GM19240 (cell line): ENCODE measurements at regions not wholly inside any gene's neighbourhood (a gene's known extent, or its start where the extent isn't known, plus 50 kb on each side); places are given as distances from the start of the nearest gene placed in this dataset.
"Not testable (repeated sequence)": the region's sequence is repeated elsewhere in the genome, so short reads cannot be mapped to it uniquely, and the experiment has no call there.

Source experiments
- DNase-seq: peaks from one replicate; pipeline ENCODE4 v3.0.0; 2011; ENCODE audit warnings: low spot score; ENCODE audit not compliant: insufficient read length

GRCh38 chrX:118254611-118255010, 91.3 kb upstream of the WDR44 start:
- DNase-seq, result peak; percentile 7

GRCh38 chrX:118255921-118256320, 90.0 kb upstream of the WDR44 start:
- no peak for DNase-seq

DNA sequence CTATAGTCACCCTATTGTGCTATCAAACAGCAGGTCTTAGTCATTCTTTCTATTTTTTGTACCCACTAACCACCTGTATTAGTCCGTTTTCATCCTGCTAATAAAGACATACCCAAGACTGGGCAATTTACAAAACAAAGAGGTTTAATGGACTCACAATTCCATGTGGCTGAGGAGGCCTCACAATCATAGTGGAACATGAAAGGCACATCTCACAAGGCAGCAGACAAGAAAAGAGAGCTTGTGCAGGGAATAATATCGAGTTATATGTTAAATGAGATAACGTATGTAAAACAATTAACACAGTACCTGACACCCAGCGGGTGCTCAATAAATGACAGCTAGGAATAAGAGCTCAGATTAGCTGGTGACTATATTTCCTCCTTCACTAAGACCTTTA, 88.1 kb upstream of the WDR44 start:
- DNase-seq, result no peak

DNA sequence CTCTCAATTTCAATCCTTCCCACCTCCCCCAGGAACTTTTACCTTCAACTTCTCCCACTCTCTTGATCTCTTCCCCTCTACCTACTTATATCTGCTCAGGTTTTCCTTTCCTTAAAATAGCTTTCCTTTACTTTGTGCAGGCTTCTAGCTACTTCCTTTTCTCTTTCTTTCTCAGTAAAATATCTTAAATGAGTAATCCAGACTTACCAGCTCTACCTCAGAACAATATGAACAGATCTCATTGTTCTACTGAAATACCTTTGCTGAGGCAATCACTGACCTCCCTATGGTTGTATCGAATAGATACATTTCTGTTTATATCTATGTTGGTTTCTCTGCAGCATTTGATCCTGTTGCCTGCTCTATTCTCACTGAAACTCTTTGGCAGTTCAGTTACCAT, 86.7 kb upstream of the WDR44 start:
- DNase-seq, result no peak

DNA sequence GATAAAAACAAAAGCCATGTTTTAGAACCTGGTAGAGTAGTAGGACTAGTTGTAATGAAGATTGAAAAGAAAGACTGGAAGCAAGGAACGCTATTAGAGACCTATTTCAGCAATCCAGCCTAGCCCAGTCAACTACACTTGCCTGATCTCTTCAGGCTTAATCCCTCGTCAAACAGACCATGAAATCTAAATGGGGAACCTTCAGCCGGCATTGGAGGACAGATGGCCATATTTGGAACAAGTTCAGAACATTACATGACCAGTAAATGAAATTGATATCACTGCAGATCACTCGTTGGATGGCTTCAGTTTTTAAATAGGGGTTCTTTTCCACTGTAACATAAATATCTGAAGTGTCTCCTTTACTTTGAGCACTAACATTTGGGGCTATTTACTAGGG, 84.8 kb upstream of the WDR44 start:
- no peak for DNase-seq

- DNase-seq, result no peak
Observed at GRCh38 chrX:118271775-118272174, 74.1 kb upstream of the WDR44 start.

GRCh38 chrX:118272242-118272641, 73.7 kb upstream of the WDR44 start:
- DNase-seq, result no peak

DNA sequence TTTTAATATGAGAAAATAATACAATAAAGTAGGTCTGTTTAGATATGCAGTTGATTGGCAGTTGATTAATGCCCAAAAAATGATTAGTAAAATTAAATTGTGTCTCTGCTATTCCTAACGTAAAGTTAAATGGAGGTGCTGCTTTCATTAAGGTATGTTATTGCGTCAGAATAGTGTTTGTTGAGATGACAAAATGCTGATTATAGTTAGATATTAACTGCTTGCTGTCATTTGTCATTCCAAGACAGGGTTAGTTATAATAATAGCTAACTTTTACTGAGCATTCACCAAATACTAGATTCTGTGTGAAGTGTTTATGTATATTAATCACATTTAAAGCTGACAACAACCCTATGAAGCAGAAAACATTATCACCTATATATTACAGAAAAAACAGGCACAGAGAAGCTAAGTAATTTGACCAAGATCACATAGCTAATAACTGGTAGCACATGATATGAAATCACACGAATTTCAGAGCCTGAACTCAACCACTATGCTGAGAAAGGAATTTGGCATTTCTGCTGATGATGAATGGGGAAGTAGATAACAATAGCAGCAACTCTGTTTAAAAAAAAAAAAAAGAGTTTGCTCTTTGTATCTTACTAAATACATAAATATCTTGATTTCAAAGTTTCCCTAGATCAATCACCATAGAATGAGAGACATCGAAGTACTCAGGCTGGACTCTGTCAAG, 59.7 kb upstream of the WDR44 start:
- no peak for DNase-seq

DNA sequence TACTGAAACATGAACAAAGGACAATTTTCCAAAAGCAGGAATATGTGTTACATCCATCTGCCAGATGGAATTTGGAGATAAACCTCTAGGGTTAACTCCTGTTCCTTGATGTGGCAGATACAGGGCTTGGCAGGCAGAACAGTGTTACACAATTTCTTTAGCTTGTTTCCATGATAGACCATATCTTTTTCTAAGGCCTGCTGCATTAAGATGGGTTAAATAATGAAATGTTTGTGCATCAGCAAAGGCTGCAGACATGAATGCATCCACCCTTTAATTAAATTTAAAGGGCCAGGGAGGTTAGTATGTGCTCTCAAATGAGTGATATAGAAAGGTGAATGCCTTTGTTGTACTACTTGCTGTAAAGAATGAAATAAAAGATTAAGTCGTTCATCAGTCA, 50.1 kb upstream of the WDR44 start:
- not testable (repeated sequence) for DNase-seq
